GM12891 (cell line): ENCODE measurements at regions not wholly inside any gene's neighbourhood (a gene's known extent, or its start where the extent isn't known, plus 50 kb on each side); places are given as distances from the start of the nearest gene placed in this dataset.

Source experiments
- PAX5 ChIP-seq: IDR thresholded peaks from 2 replicates; pipeline ENCODE4 v1.6.1; 2011; ENCODE audit warnings: low read length, moderate library complexity, mild to moderate bottlenecking; ENCODE audit not compliant: insufficient read depth, severe bottlenecking
- POLR2A ChIP-seq: IDR thresholded peaks from 2 replicates; pipeline ENCODE4 v1.6.1; 2011; ENCODE audit warnings: low read depth, low read length, control low read depth
- POLR2AphosphoS5 ChIP-seq: IDR thresholded peaks from 2 replicates; pipeline ENCODE4 v1.6.1; 2011; ENCODE audit warnings: low read depth, low read length, control low read depth
- POU2F2 ChIP-seq: IDR thresholded peaks from 2 replicates; pipeline ENCODE4 v1.6.1; 2011; ENCODE audit warnings: low read depth, mild to moderate bottlenecking, control low read depth, low read length, moderate library complexity
- SPI1 ChIP-seq: IDR thresholded peaks from 2 replicates; pipeline ENCODE4 v1.6.1; 2011; ENCODE audit warnings: low read depth, low read length, control low read depth
- TAF1 ChIP-seq: IDR thresholded peaks from 2 replicates; pipeline ENCODE4 v1.6.1; 2011; ENCODE audit warnings: low read depth, low read length, control low read depth

GRCh38 chr10:47098964-47099363, 187.7 kb downstream of the PTPN20 start:
- no peak for TF ChIP-seq POLR2A
- no peak for TF ChIP-seq POLR2AphosphoS5
- TF ChIP-seq TAF1: no peak
- no peak for TF ChIP-seq POU2F2
- no peak for TF ChIP-seq SPI1
- no peak for TF ChIP-seq PAX5
